ENCODE measurements at regions not wholly inside any gene's neighbourhood (a gene's known extent, or its start where the extent isn't known, plus 50 kb on each side); places are given as distances from the start of the nearest gene placed in this dataset.
A peak's percentile ranks its signal among the peaks of the same experiment; 100 is the strongest.

DNA sequence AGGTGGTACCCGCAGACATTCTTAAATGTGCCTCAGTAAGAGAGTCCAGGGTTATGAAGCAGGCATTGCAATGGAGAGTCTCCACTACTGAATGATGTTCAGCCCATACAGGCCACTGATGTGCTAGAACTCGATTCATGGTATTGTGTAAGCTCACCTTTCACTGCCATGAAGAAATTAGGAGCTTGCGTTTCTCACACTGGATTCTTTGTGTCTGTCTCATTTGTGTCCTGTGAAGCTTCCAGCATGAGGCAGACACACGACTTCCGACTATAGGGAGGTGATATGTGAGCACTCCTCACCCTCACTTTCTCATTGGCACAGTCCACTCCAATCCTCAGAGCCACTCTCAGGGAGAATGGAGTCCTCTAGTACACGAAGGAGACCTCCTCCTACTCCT, 677.4 kb upstream of the RAB6C start:
- Mint-ChIP-seq H3K27ac (peak overlapping the region in 2 of 3 experiments; percentile 71 to 86), H3K36me3 (ENCODE audit: low read depth) (no peaks in the 10 kb centered on the region), H3K27me3 (ENCODE audit: low read depth) (peaks cover 4% of the 10 kb centered on the region), H3K9me3 (peaks cover 3% of the 10 kb centered on the region), H3K4me3 (peak overlapping the region in 1 of 3 experiments; percentile 5), H3K4me1 (peaks cover 48% of the 10 kb centered on the region)
- TF ChIP-seq, protein P1, sequence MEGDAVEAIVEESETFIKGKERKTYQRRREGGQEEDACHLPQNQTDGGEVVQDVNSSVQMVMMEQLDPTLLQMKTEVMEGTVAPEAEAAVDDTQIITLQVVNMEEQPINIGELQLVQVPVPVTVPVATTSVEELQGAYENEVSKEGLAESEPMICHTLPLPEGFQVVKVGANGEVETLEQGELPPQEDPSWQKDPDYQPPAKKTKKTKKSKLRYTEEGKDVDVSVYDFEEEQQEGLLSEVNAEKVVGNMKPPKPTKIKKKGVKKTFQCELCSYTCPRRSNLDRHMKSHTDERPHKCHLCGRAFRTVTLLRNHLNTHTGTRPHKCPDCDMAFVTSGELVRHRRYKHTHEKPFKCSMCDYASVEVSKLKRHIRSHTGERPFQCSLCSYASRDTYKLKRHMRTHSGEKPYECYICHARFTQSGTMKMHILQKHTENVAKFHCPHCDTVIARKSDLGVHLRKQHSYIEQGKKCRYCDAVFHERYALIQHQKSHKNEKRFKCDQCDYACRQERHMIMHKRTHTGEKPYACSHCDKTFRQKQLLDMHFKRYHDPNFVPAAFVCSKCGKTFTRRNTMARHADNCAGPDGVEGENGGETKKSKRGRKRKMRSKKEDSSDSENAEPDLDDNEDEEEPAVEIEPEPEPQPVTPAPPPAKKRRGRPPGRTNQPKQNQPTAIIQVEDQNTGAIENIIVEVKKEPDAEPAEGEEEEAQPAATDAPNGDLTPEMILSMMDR (IDR thresholded peaks at IDR 0.05; ENCODE audit: unreplicated experiment in 3 of 3): no peak

- H3K9me3 Mint-ChIP-seq: peaks cover 3% of the 10 kb centered on the region
- no peaks in the 10 kb centered on the region for H3K36me3 Mint-ChIP-seq (ENCODE audit: low read depth)
- H3K27ac Mint-ChIP-seq: peak overlapping the region in 2 of 3 experiments; percentile 71 to 86
- peaks cover 43% of the 10 kb centered on the region for H3K4me1 Mint-ChIP-seq
- TF ChIP-seq, protein P1 (IDR thresholded peaks at IDR 0.05; ENCODE audit: unreplicated experiment in 3 of 3): no peak
- peaks cover 4% of the 10 kb centered on the region for H3K27me3 Mint-ChIP-seq (ENCODE audit: low read depth)
- peak overlapping the region in 1 of 3 experiments; percentile 5 for H3K4me3 Mint-ChIP-seq
These were observed 676.8 kb upstream of the RAB6C start for GRCh38 chr2:129302561-129303183.

DNA sequence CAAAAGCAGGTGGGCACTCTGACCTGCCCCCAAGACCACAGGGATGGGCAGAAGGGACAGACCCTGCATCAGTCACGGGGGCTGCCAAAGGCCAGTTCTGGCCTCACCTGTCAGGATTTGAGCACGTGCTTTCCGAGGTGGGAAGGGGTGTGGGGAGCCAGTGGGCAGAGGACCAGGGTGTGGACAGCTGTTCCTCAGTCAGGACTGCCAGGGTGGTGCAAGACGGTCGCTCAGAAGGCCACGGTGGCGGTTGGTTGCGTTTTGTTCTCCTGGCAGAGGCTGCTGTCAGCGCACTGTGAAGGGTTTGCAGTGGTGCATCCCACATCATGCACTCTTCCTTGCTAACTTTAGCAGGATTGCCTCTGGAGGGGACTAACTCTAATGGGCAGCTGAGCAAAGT, 665.3 kb upstream of the RAB6C start:
- Mint-ChIP-seq H3K36me3 (ENCODE audit: low read depth) (no peaks in the 10 kb centered on the region), H3K9me3 (no peaks in the 10 kb centered on the region), H3K4me3 (no peak overlapping the region), H3K27me3 (ENCODE audit: low read depth) (no peaks in the 10 kb centered on the region), H3K27ac (no peak overlapping the region), H3K4me1 (peaks cover 5% of the 10 kb centered on the region)
- TF ChIP-seq, protein P1 (IDR thresholded peaks at IDR 0.05; ENCODE audit: unreplicated experiment in 3 of 3): no peak

GRCh38 chr2:129318581-129319421, 660.7 kb upstream of the RAB6C start:
- Mint-ChIP-seq H3K27me3 (ENCODE audit: low read depth) (no peaks in the 10 kb centered on the region), H3K27ac (no peak overlapping the region), H3K9me3 (no peaks in the 10 kb centered on the region), H3K4me1 (peaks cover 5% of the 10 kb centered on the region), H3K36me3 (ENCODE audit: low read depth) (no peaks in the 10 kb centered on the region), H3K4me3 (peak overlapping the region; percentile 76 to 87 (median 78))
- TF ChIP-seq, protein P1 (IDR thresholded peaks at IDR 0.05; ENCODE audit: unreplicated experiment in 3 of 3): no peak

DNA sequence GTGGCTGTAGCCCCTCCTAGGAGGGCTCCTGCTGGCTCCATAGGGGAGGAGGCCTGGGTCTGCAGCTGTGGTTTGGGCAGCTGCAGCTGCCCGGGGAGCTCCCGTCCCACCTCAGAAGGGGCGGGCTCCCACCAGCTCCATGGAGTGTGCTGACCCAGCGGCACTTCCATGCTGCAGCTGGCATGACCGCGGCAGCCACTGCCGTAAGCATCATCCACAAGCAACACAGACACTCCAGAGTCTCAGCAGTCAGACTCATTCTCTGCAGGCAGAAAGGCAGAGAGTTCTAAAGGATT, 660.1 kb upstream of the RAB6C start:
- Mint-ChIP-seq H3K36me3 (ENCODE audit: low read depth) (no peaks in the 10 kb centered on the region), H3K9me3 (no peaks in the 10 kb centered on the region), H3K4me1 (peaks cover 5% of the 10 kb centered on the region), H3K27ac (peak overlapping the region in 1 of 3 experiments; percentile 19), H3K27me3 (ENCODE audit: low read depth) (peaks cover under 1% of the 10 kb centered on the region), H3K4me3 (peak overlapping the region; percentile 47 to 66 (median 60))
- TF ChIP-seq, protein P1 (IDR thresholded peaks at IDR 0.05; ENCODE audit: unreplicated experiment in 3 of 3): no peak

Measured in nephron (organoid).